IMR-90 (cell line): ENCODE measurements at regions not wholly inside any gene's neighbourhood (a gene's known extent, or its start where the extent isn't known, plus 50 kb on each side); places are given as distances from the start of the nearest gene placed in this dataset.

ENCODE experiments used
- ATAC-seq: fragments of 200-7000 bp; cut with Tn5 transposase; 2 replicates; pipeline ENCODE4 v1.9.1; 2020; ENCODE audit warnings: low read depth, mild to moderate bottlenecking, moderate library complexity
- BruUV-seq: library from RNA; stranded (reverse); fragments of 400-500 nt; replicated peaks from 2 replicates; lab custom pipeline; 2021; lab: Mats Ljungman, UMichigan
- CTCF ChIA-PET: fragments of 300-600 bp; formaldehyde crosslinking; extraction: SDS; loops from one replicate; lab custom pipeline; 2021; ENCODE audit warnings: antibody characterized with exemption; lab: Yijun Ruan, JAX
- POLR2A ChIA-PET: fragments of 300-600 bp; sonication (Branson Sonifier 250); formaldehyde crosslinking; loops from one replicate; lab custom pipeline; 2022; ENCODE audit warnings: antibody characterized with exemption; ENCODE audit not compliant: unreplicated experiment; lab: Charles Lee
- DNase-seq: peaks from one replicate; pipeline ENCODE4 v3.0.0; 2013
- H2AFZ ChIP-seq: replicated peaks from 2 replicates; pipeline ENCODE3; 2013; ENCODE audit warnings: low read length, mild to moderate bottlenecking; ENCODE audit not compliant: poor library complexity
- H2AK5ac ChIP-seq: 2 replicates; pipeline ENCODE4 v1.6.1; 2013; ENCODE audit warnings: low read depth, low read length, inconsistent platforms
- H2AK9ac ChIP-seq: replicated peaks from 2 replicates; pipeline ENCODE3; 2013; ENCODE audit warnings: mild to moderate bottlenecking, low read depth, low read length, moderate library complexity; ENCODE audit not compliant: poor library complexity
- H2BK120ac ChIP-seq: 2 replicates; pipeline ENCODE4 v1.6.1; 2013; ENCODE audit warnings: low read depth, low read length, inconsistent platforms
- H2BK15ac ChIP-seq: 3 replicates; pipeline ENCODE4 v1.6.1; 2013; ENCODE audit warnings: low read depth, low read length, inconsistent platforms
- H2BK20ac ChIP-seq: 2 replicates; pipeline ENCODE4 v1.6.1; 2013; ENCODE audit warnings: low read depth, mild to moderate bottlenecking, inconsistent platforms, low read length, moderate library complexity
- H2BK5ac ChIP-seq: 2 replicates; pipeline ENCODE4 v1.6.1; 2013; ENCODE audit warnings: mild to moderate bottlenecking, low read depth, low read length, inconsistent platforms; ENCODE audit not compliant: poor library complexity, severe bottlenecking
- H3K14ac ChIP-seq: replicated peaks from 2 replicates; pipeline ENCODE4 v1.6.1; 2013; ENCODE audit warnings: low read depth, low read length, inconsistent platforms
- H3K18ac ChIP-seq: 2 replicates; pipeline ENCODE4 v1.6.1; 2013; ENCODE audit warnings: low read depth, low read length, control low read depth
- H3K23ac ChIP-seq: 2 replicates; pipeline ENCODE4 v1.6.1; 2013; ENCODE audit warnings: low read depth, low read length, inconsistent platforms
- H3K27ac ChIP-seq: 2 replicates; pipeline ENCODE4 v1.5.1; 2013; ENCODE audit warnings: mild to moderate bottlenecking, control low read depth, low read length; ENCODE audit not compliant: insufficient read depth
- H3K27me3 ChIP-seq: 2 replicates; pipeline ENCODE4 v1.6.1; 2013; ENCODE audit warnings: low read length; ENCODE audit not compliant: control insufficient read depth, insufficient read depth
- H3K36me3 ChIP-seq: 2 replicates; pipeline ENCODE4 v1.6.1; 2013; ENCODE audit warnings: low read length, mixed read lengths; ENCODE audit not compliant: control insufficient read depth, insufficient read depth
- H3K4ac ChIP-seq: 2 replicates; pipeline ENCODE4 v1.6.1; 2013; ENCODE audit warnings: low read depth, low read length, inconsistent platforms
- H3K4me1 ChIP-seq: 2 replicates; pipeline ENCODE4 v1.6.1; 2013; ENCODE audit warnings: low read length, mixed read lengths; ENCODE audit not compliant: control insufficient read depth, insufficient read depth
- H3K4me2 ChIP-seq: 2 replicates; pipeline ENCODE4 v1.6.1; 2013; ENCODE audit warnings: low read depth, mild to moderate bottlenecking, control low read depth, low read length, moderate library complexity
- H3K4me3 ChIP-seq: 2 replicates; pipeline ENCODE4 v1.5.1; 2013; ENCODE audit warnings: low read depth, mild to moderate bottlenecking, control low read depth, low read length, moderate library complexity; ENCODE audit not compliant: insufficient read depth
- H3K56ac ChIP-seq: 2 replicates; pipeline ENCODE4 v1.6.1; 2013; ENCODE audit warnings: low read length, inconsistent platforms; ENCODE audit not compliant: insufficient read depth; ENCODE audit errors: extremely low read depth
- H3K79me1 ChIP-seq, 2 experiments: 2 replicates each; pipeline ENCODE4 v1.6.1; 2013; ENCODE audit warnings: low read length in 2 of 2, inconsistent platforms in 1 of 2, low read depth in 1 of 2
- H3K9ac ChIP-seq: 2 replicates; pipeline ENCODE4 v1.6.1; 2013; ENCODE audit warnings: low read depth, low read length, control low read depth
- H3K9me1 ChIP-seq: 2 replicates; pipeline ENCODE4 v1.6.1; 2013; ENCODE audit warnings: low read length, inconsistent platforms; ENCODE audit not compliant: insufficient read depth
- H3K9me3 ChIP-seq: 2 replicates; pipeline ENCODE4 v1.6.1; 2013; ENCODE audit warnings: low read length; ENCODE audit not compliant: control insufficient read depth, insufficient read depth
- H4K20me1 ChIP-seq: 2 replicates; pipeline ENCODE4 v1.6.1; 2013; ENCODE audit warnings: low read length, inconsistent platforms; ENCODE audit not compliant: insufficient read depth
- H4K5ac ChIP-seq: 2 replicates; pipeline ENCODE4 v1.6.1; 2013; ENCODE audit warnings: mild to moderate bottlenecking, low read depth, low read length, control low read depth
- H4K8ac ChIP-seq, 2 experiments: 2 replicates each; pipeline ENCODE4 v1.6.1; 2013; ENCODE audit warnings: low read depth in 2 of 2, low read length in 2 of 2, control low read depth in 1 of 2, inconsistent platforms in 1 of 2
- H4K91ac ChIP-seq: 2 replicates; pipeline ENCODE4 v1.6.1; 2013; ENCODE audit warnings: low read depth, low read length, inconsistent platforms; ENCODE audit not compliant: insufficient read depth
- FOS ChIP-seq: fragments of 150-350 bp; IDR thresholded peaks from 2 replicates; pipeline ENCODE4 v1.6.1; 2016; ENCODE audit warnings: low read depth, low read length
- MAFK ChIP-seq: IDR thresholded peaks from 2 replicates; pipeline ENCODE4 v1.6.1; 2012; ENCODE audit warnings: low read depth, low read length, improper control_type of control experiment
- POLR2A ChIP-seq: IDR thresholded peaks from 2 replicates; pipeline ENCODE4 v1.6.1; 2012; ENCODE audit warnings: mild to moderate bottlenecking, low read depth, low read length
- RCOR1 ChIP-seq: IDR thresholded peaks from 2 replicates; pipeline ENCODE4 v1.6.1; 2012; ENCODE audit warnings: mild to moderate bottlenecking, low read length, improper control_type of control experiment; ENCODE audit not compliant: insufficient replicate concordance
- USF2 ChIP-seq: fragments of 150-350 bp; IDR thresholded peaks from 2 replicates; pipeline ENCODE4 v1.6.1; 2017; ENCODE audit warnings: mild to moderate bottlenecking, antibody characterized with exemption, low read length, low read depth
- WGBS, 2 experiments: methylation state at CpG; one replicate each; pipeline versions ENCODE4 v1.1.5 to v1.1.7; 2013; ENCODE audit warnings: missing lambda C conversion rate in 2 of 2; ENCODE audit not compliant: insufficient read length in 1 of 2; ENCODE audit errors: extremely low coverage in 2 of 2; 5-methylcytosine and 5-hydroxymethylcytosine counted together
- dilution Hi-C: fragments of 300-500 bp; cut with HindIII; formaldehyde crosslinking; loops from one replicate; pipeline ENCODE4 v1.14.3; 2018; ENCODE audit warnings: low sequenced_read_pairs; ENCODE audit not compliant: unreplicated experiment
- in situ Hi-C: fragments of 300-500 bp; cut with MboI; formaldehyde crosslinking; loops from 3 replicates; pipeline ENCODE4 v1.14.3; 2019; ENCODE audit warnings: low sequenced_read_pairs, inconsistent platforms, mixed read lengths
- intact Hi-C: fragments of 100-400 bp; cut with micrococcal nuclease; formaldehyde crosslinking; loops from 2 replicates; pipeline ENCODE4 v1.10.0; 2022

GRCh38 chr3:29212789-29213433 lies 68.0 kb upstream of the RBMS3 start:
- Histone ChIP-seq H3K9me1 (no peaks in the 10 kb centered on the region), H2AK9ac (no peak overlapping the region), H3K9ac (no peak overlapping the region), H3K4me1 (peaks cover 3% of the 10 kb centered on the region; the same call in 1 of the 2 replicates), H4K8ac (no peak overlapping the region), H4K20me1 (no peaks in the 10 kb centered on the region), H2BK120ac (no peak overlapping the region), H4K5ac (no peak overlapping the region), H3K27ac (no peak overlapping the region), H3K18ac (no peak overlapping the region), H2AK5ac (no peak overlapping the region), H3K79me1 (no peaks in the 10 kb centered on the region), H3K4ac (no peak overlapping the region), H4K91ac (no peak overlapping the region), H3K36me3 (no peaks in the 10 kb centered on the region), H3K4me2 (no peak overlapping the region), H3K4me3 (no peak overlapping the region), H2BK20ac (no peak overlapping the region), H2BK5ac (no peak overlapping the region), H2BK15ac (no peak overlapping the region), H3K56ac (no peak overlapping the region), H2AFZ (no peak overlapping the region), H3K14ac (no peak overlapping the region), H3K27me3 (no peaks in the 10 kb centered on the region), H3K9me3 (no peaks in the 10 kb centered on the region), H3K23ac (no peak overlapping the region)
- ChIA-PET POLR2A (no interaction called here), CTCF (no interaction called here)
- intact Hi-C loops = no loop called here
- DNase-seq = no peak
- no peak for ATAC-seq
- no peak for TF ChIP-seq RCOR1
- no peak for TF ChIP-seq MAFK
- TF ChIP-seq FOS = no peak
- TF ChIP-seq POLR2A = no peak
- TF ChIP-seq USF2 = no peak
- WGBS, 2 experiments = no CpG with 5 or more reads among the region's 2 CpGs
- dilution Hi-C loops = no loop called here
- BruUV-seq = no TSS peak
- in situ Hi-C loops = no loop called here
